ENCODE measurements at regions not wholly inside any gene's neighbourhood (a gene's known extent, or its start where the extent isn't known, plus 50 kb on each side); places are given as distances from the start of the nearest gene placed in this dataset.
"Not testable (repeated sequence)": the region's sequence is repeated elsewhere in the genome, so short reads cannot be mapped to it uniquely, and the experiment has no call there.

DNA sequence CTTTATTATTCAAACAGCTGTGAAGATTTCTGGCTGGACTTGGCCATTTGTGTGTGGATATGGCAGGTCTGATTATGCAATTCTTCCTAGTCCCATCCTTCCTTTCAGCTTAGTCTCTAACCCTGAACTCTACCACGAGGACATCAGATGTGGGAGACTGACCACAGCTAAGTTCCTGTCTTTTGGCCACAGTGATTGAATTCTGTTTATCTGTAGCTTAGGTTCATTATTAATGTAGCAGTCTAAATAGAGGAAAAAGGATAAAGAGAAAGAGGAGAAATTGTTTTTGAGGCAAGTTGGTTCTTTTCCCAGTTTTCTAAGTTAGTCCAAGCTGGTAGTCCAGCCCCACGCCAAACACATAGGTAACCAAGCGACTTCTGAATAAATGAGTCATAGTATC, 598.9 kb downstream of the RFPL4B start:
- Mint-ChIP-seq H3K4me3 (ENCODE audit: unreplicated experiment) (no peak overlapping the region), H3K9me3 (ENCODE audit: unreplicated experiment) (peaks cover 4% of the 10 kb centered on the region), H3K36me3 (ENCODE audit: low read depth, unreplicated experiment) (no peaks in the 10 kb centered on the region), H3K4me1 (ENCODE audit: low read depth, unreplicated experiment) (peaks cover 5% of the 10 kb centered on the region), H3K27me3 (ENCODE audit: low read depth, unreplicated experiment) (no peaks in the 10 kb centered on the region), H3K27ac (ENCODE audit: unreplicated experiment) (no peak overlapping the region)
- no peak overlapping the region for H2AFZ ChIP-seq (ENCODE audit: low read depth, low read length)
- H3K27me3 ChIP-seq (ENCODE audit: insufficient read depth, low read length), result no peaks in the 10 kb centered on the region
- H3K4me1 ChIP-seq (ENCODE audit: insufficient read depth, low read length), result no peaks in the 10 kb centered on the region
- peak; percentile 5 for FAIRE-seq
- no peaks in the 10 kb centered on the region for H3K9me3 ChIP-seq (ENCODE audit: insufficient read depth, low read depth, low read length)
- H3K4me3 ChIP-seq (ENCODE audit: insufficient read depth, low read depth, low read length), result no peak overlapping the region
- TF ChIP-seq CTCF (IDR thresholded peaks at IDR 0.05; ENCODE audit: insufficient read depth, low read depth, low read length), result no peak
- TF ChIP-seq EZH2 (IDR thresholded peaks at IDR 0.05; ENCODE audit: insufficient read depth, low read length), result no peak
- H3K9ac ChIP-seq (ENCODE audit: low read length), result no peak overlapping the region
- H3K27ac ChIP-seq (ENCODE audit: low read depth, low read length), result no peak overlapping the region
- no peaks in the 10 kb centered on the region for H4K20me1 ChIP-seq (ENCODE audit: insufficient read depth, low read length)
- no peak overlapping the region for H3K4me2 ChIP-seq (ENCODE audit: low read length)
- no peaks in the 10 kb centered on the region for H3K36me3 ChIP-seq (ENCODE audit: insufficient read depth, low read length)
- no peaks in the 10 kb centered on the region for H3K79me2 ChIP-seq (ENCODE audit: insufficient read depth, low read length)
- peak; percentile 94 for DNase-seq (ENCODE audit: low read depth)

GRCh38 chr6:112947507-112947906, 600.4 kb downstream of the RFPL4B start:
- Histone ChIP-seq H3K4me1 (ENCODE audit: insufficient read depth, low read length) (no peaks in the 10 kb centered on the region), H4K20me1 (ENCODE audit: insufficient read depth, low read length) (no peaks in the 10 kb centered on the region), H3K9ac (ENCODE audit: low read length) (no peak overlapping the region), H3K9me3 (ENCODE audit: insufficient read depth, low read depth, low read length) (no peaks in the 10 kb centered on the region), H2AFZ (ENCODE audit: low read depth, low read length) (no peak overlapping the region), H3K4me2 (ENCODE audit: low read length) (no peak overlapping the region), H3K27ac (ENCODE audit: low read depth, low read length) (no peak overlapping the region), H3K27me3 (ENCODE audit: insufficient read depth, low read length) (no peaks in the 10 kb centered on the region), H3K4me3 (ENCODE audit: insufficient read depth, low read depth, low read length) (no peak overlapping the region), H3K36me3 (ENCODE audit: insufficient read depth, low read length) (no peaks in the 10 kb centered on the region), H3K79me2 (ENCODE audit: insufficient read depth, low read length) (no peaks in the 10 kb centered on the region)
- Mint-ChIP-seq H3K36me3 (ENCODE audit: low read depth, unreplicated experiment) (no peaks in the 10 kb centered on the region), H3K27me3 (ENCODE audit: low read depth, unreplicated experiment) (no peaks in the 10 kb centered on the region), H3K9me3 (ENCODE audit: unreplicated experiment) (peaks cover 4% of the 10 kb centered on the region), H3K27ac (ENCODE audit: unreplicated experiment) (no peak overlapping the region), H3K4me3 (ENCODE audit: unreplicated experiment) (no peak overlapping the region), H3K4me1 (ENCODE audit: low read depth, unreplicated experiment) (peaks cover 5% of the 10 kb centered on the region)
- TF ChIP-seq EZH2 (IDR thresholded peaks at IDR 0.05; ENCODE audit: insufficient read depth, low read length), result no peak
- TF ChIP-seq CTCF (IDR thresholded peaks at IDR 0.05; ENCODE audit: insufficient read depth, low read depth, low read length), result no peak
- FAIRE-seq (peak; percentile 77), DNase-seq (ENCODE audit: low read depth) (no peak)

DNA sequence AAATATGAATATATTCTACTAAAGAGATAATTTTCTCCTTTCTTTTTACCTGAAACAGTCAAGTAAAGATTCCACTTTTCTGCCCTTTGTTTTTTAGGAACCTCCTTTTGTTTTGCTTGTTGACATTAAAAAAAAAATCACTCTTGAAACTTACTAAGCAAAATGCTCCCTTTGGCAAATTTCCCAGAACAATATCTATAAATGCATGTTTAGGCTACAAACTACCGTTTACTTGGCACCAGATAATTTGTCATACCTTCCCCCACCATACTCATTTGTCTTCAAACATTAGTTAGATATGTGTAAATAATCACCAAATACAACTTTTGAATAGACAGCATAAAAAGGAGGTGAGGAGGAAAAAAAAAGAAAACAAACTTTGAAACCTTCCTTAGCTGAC, 604.7 kb downstream of the RFPL4B start:
- Histone ChIP-seq H3K4me1 (ENCODE audit: insufficient read depth, low read length) (peaks cover under 1% of the 10 kb centered on the region), H3K9me3 (ENCODE audit: insufficient read depth, low read depth, low read length) (no peaks in the 10 kb centered on the region), H3K27me3 (ENCODE audit: insufficient read depth, low read length) (no peaks in the 10 kb centered on the region), H2AFZ (ENCODE audit: low read depth, low read length) (no peak overlapping the region), H3K9ac (ENCODE audit: low read length) (no peak overlapping the region), H3K4me2 (ENCODE audit: low read length) (no peak overlapping the region), H4K20me1 (ENCODE audit: insufficient read depth, low read length) (no peaks in the 10 kb centered on the region), H3K4me3 (ENCODE audit: insufficient read depth, low read depth, low read length) (no peak overlapping the region), H3K79me2 (ENCODE audit: insufficient read depth, low read length) (no peaks in the 10 kb centered on the region), H3K27ac (ENCODE audit: low read depth, low read length) (no peak overlapping the region), H3K36me3 (ENCODE audit: insufficient read depth, low read length) (no peaks in the 10 kb centered on the region)
- H3K27me3 Mint-ChIP-seq (ENCODE audit: low read depth, unreplicated experiment), result no peaks in the 10 kb centered on the region
- no peak for FAIRE-seq
- H3K27ac Mint-ChIP-seq (ENCODE audit: unreplicated experiment), result no peak overlapping the region
- H3K4me3 Mint-ChIP-seq (ENCODE audit: unreplicated experiment), result no peak overlapping the region
- no peaks in the 10 kb centered on the region for H3K9me3 Mint-ChIP-seq (ENCODE audit: unreplicated experiment)
- DNase-seq (ENCODE audit: low read depth), result no peak
- peaks cover 9% of the 10 kb centered on the region for H3K4me1 Mint-ChIP-seq (ENCODE audit: low read depth, unreplicated experiment)
- TF ChIP-seq EZH2 (IDR thresholded peaks at IDR 0.05; ENCODE audit: insufficient read depth, low read length), result no peak
- no peak for TF ChIP-seq CTCF (IDR thresholded peaks at IDR 0.05; ENCODE audit: insufficient read depth, low read depth, low read length)
- H3K36me3 Mint-ChIP-seq (ENCODE audit: low read depth, unreplicated experiment), result no peaks in the 10 kb centered on the region

DNA sequence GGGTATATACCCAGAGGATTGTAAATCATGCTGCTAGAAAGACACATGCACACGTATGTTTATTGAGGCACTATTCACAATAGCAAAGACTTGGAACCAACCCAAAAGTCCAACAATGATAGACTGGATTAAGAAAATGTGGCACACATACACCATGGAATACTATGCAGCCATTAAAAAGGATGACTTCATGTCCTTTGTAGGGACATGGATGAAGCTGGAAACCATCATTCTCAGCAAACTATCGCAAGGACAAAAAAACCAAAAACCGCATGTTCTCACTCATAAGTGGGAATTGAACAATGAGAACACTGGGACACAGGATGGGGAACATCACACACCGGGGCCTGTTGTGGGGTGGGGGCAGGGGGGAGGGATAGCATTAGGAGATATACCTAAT, 608.6 kb downstream of the RFPL4B start:
- not testable (repeated sequence) for H2AFZ ChIP-seq (ENCODE audit: low read depth, low read length); H3K9me3 Mint-ChIP-seq (ENCODE audit: unreplicated experiment); H3K36me3 ChIP-seq (ENCODE audit: insufficient read depth, low read length); H4K20me1 ChIP-seq (ENCODE audit: insufficient read depth, low read length); H3K4me3 Mint-ChIP-seq (ENCODE audit: unreplicated experiment); H3K4me2 ChIP-seq (ENCODE audit: low read length); FAIRE-seq; H3K27me3 Mint-ChIP-seq (ENCODE audit: low read depth, unreplicated experiment); H3K27me3 ChIP-seq (ENCODE audit: insufficient read depth, low read length); H3K27ac ChIP-seq (ENCODE audit: low read depth, low read length); H3K4me1 ChIP-seq (ENCODE audit: insufficient read depth, low read length); H3K9me3 ChIP-seq (ENCODE audit: insufficient read depth, low read depth, low read length); H3K27ac Mint-ChIP-seq (ENCODE audit: unreplicated experiment); H3K4me3 ChIP-seq (ENCODE audit: insufficient read depth, low read depth, low read length); H3K36me3 Mint-ChIP-seq (ENCODE audit: low read depth, unreplicated experiment); H3K9ac ChIP-seq (ENCODE audit: low read length); H3K79me2 ChIP-seq (ENCODE audit: insufficient read depth, low read length); DNase-seq (ENCODE audit: low read depth)
- H3K4me1 Mint-ChIP-seq (ENCODE audit: low read depth, unreplicated experiment), result peaks cover 13% of the 10 kb centered on the region
